GM21423 (cell line): ENCODE measurements at regions not wholly inside any gene's neighbourhood (a gene's known extent, or its start where the extent isn't known, plus 50 kb on each side); places are given as distances from the start of the nearest gene placed in this dataset.

Experiments used
- ATAC-seq: cut with Tn5 transposase; IDR thresholded peaks from one replicate; pipeline ENCODE4 v1.9.1; 2021; ENCODE audit warnings: mild to moderate bottlenecking, moderate library complexity; ENCODE audit not compliant: unreplicated experiment

DNA sequence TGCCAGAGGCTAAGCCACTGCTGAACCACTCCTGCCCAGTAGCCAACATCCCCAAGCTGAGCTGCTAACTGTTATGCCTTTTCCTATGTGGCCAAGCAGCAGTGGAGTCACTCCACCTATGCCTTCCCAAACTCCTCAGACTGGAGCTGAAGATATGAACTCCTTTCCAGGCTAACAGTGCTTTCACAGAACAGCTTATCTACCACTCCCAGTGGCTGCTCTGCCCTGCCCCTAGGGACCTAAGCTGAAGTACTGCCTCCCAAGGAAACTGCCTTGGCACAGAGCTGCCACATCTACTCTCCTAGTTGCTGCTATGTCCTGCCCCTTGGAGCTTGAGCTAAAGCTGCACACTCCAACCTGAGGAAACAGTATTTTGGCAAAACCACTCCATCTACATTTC lies 275.9 kb downstream of the RBM43 start:
- ATAC-seq, result no peak

DNA sequence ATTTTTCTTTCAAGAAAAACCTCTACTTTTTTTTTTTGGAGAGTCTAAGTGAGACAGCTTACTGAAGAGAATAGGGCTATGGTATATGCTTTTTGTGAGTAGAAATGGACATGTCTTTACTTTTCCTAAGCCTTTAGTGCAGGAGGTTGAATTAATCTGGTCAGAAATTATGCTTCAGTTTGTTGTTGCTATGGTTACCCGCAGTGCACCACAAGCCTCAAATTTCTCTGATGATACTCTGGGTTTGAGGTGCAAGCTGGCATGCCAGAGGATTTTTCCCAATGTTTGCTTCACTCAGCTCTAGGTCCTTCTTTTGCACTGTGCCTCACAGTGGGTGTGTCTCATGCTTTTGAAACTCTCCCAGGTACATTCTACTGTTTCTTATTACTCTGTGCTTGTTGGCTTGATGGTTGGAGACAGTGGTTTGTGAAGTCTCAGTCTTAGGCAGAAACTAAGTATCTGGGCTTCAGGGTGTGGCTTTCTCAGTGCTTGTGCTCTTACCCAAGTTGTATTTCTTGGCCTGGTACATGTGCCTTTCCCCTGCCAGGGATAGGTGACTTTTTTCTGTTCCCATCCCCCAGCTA lies 278.3 kb downstream of the RBM43 start:
- no peak for ATAC-seq

DNA sequence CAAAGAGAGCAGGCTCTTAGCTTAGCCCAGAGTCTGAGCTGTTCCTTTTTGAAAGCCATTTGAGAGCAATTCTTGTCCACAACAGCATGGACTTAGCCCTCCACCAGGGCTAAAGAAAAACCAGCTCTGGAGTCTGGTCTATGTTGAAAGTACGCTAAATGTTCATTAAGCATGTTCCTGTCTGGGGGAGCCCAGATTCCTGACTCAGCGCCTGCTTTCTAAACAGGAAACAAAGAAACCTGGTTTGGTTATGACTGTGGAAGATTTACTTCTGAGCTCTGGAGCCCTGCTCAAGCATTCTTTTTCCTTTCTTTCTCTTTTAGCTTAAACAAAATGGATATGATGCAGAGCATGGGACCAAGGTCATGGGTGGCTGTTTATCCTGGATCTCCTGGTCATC lies 279.8 kb downstream of the RBM43 start:
- ATAC-seq, result no peak

DNA sequence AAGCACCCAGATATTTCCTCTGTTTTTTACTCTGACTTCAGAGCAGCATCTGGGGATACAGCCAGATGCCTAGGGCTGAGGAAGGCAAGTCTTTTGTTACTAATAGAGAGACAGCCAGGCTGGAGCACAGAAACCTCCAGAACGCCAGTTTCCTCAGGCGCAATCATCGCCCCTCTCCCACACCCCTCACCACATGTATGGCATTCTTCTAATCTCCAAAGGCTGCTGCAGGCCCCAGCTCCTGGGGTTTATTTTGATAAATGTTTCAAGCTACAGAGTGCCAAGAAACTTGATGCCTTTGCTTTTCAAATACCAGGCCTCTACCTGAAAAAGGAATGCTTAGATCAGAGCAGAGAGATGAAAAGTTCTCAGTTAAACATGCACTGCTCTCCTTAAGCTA lies 283.6 kb downstream of the RBM43 start:
- ATAC-seq, result no peak

DNA sequence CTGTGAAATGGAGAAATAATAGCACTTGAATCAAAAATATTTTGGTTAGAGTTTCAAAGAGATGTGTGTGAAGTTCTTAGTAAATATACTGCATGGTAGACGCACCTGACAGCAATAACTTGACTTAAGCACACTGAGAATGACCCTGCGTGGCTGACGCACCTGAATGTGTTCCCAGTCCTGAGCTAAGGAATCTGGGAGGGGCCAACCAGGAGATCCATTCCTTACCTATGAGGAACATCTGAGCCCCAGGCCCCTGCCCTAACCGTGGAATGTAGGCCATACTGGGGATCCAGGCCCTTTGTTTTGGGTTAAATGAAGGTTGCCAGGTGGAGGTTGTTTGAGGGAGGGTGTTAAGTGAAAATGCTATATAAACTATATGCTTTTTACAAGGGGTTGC lies 284.4 kb downstream of the RBM43 start:
- ATAC-seq, result no peak

DNA sequence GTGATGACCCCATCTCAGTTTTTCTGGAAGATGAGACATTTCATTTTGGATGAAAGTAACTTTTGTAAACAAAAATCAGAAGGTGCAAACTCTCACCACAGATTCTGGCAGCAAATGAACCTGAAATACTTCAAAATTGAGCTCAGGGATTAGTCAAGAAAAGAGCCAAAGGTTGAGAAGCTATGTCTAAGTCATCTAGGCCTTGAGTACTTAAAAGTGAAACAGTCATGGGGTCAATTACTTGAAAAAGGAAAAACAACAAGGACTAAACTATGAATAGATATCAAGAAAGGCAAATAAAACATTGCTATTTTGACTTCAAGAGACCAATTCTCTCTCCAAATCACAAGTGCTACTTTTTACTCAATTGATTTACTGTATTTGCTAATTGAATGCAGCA lies 285.1 kb downstream of the RBM43 start:
- ATAC-seq, result no peak

DNA sequence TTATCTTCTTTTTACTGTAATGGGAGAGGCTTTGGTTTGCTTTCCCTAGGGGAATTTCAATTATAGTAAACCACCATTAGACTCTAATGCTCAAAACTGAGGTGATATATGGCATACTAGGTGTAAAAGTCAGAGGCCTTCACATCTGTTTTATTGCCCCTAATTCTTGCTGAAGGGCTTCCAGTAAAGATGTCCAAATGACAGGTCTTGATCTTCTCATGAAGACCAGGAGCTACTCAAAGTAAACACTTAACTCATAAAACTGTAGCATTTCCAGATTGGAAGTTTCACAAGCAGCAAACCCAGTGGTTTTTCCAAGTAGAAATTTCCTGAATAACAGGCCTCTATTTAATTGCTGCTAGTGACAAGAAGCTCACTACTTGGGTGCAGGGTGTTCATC lies 286.8 kb downstream of the RBM43 start:
- ATAC-seq, result no peak

DNA sequence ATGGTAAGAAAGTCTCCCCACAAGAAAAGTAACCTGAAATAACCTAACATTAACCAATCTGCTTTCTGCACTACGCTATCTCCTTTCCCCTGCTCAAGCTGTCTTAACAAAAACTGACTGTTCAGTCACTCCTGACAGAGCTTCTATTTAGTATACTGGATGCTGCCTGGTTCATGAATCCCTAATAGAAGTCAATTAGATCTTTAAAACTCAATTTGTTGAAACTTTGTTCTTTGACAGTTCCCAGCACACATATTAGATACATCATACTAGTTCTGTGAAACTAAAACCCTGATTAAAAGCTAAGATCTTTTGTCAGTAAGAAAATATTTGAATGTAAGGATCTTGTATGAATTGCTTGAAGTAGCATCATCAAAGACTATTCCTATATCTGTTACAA lies 287.4 kb downstream of the RBM43 start:
- no peak for ATAC-seq

DNA sequence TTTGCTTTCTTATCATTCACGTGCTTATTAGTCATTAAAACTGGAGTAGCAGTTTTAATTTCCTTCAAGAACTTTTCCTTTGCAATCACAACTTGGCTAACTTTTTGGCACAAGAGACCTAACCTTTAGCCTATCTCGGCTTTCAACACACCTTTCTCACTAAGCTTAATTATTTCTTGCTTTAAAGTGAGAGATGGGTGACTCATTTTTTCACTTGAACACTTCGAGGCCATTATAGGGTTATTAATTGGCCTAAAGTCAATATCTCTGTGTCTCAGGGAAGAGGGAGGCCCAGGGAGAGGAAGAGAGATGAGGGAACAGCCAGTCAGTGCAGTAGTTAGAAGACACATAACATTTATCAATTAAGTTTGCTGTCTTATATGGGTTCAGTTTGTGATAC lies 289.8 kb downstream of the RBM43 start:
- ATAC-seq, result no peak

DNA sequence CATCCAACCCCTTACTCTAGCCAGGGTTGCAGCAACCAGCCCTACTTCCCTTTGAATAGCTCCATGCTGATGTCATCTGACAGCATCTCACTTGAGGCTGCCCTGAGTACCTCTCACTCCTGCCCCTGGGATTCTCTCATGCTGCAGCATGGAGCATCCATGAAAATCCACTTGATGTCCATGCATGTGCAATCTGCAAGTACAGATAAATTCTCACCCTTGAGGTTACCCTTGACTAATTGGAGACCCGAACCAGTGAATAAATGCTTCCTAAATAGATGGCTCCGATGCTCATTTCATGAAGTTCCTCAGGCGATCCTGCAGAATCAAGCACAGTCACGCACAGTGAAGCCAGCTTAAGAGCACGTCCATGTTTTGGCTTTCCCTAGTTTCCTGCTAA lies 298.3 kb downstream of the RBM43 start:
- no peak for ATAC-seq

DNA sequence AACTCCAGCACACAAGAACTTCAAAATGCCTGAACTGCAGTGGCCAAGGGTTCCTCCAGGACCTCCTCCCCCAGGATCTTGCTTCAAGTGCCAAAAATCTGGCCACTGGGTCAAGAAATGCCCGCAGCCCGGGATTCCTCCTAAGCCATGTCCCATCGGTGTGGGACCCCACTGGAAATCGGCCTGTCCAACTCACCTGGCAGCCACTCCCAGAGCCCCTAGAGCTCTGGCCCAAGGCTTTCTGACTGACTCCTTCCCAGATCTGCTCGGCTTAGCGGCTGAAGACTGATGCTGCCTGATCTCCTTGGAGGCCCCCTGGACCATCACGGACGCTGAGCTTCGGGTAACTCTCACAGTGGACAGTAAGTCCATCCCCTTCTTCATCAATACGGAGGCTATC lies 306.4 kb downstream of the RBM43 start:
- ATAC-seq, result no peak

DNA sequence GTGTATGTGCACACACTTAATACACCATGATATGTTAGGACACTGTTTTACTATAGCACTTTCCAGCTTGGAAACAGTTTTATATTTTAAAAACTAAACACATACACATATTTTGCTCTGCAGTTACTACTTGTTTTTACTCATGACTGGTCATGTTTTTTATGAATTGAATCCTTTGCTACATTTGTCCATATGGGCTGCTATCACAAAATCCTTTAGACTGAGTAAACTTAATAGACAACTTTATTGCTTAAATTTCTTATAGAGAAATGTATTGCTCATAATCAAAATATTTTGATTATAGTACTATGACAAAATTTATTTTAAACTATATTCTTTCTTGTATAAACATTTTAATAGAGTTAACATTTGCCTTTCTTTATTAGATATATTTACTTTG lies 314.8 kb downstream of the RBM43 start:
- ATAC-seq, result no peak

DNA sequence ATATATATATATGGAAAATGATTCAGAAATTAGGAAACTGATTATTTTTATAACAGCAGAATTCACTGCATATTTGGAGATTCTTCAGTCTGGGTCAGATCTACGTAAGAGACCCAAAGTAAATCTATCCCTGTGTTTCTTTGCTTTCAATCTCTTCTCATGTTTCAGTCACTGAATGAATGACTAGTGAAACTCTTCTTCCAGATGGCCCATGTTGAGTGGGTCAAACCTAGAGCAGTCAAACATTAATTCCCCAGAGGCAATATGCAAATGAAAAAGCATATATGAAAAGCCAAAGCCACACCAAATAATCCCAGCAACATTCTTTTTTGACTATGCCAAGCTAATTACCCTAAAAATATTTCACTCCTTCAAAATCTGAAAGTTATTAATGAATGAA lies 317.3 kb downstream of the RBM43 start:
- peak; percentile 68 for ATAC-seq

DNA sequence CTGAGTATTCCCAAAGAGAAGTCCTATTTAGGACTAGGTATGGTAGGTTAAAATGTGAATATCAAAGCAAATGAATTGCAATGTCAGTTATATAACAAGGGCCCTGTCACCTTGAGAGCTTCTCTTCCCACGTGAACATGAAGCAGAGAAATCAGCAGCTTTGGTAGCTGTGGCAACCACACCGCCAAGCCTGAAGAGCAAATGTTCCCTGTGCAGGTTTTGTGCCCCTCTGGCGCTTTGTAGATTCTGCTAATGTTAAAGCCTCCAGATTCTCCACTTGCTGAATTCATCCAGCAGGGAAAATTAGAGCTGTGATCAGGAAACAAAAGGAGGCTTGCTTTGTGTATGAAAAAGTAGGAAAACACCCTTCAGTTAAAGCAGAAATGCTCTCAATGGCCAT lies 322.6 kb downstream of the RBM43 start:
- no peak for ATAC-seq

DNA sequence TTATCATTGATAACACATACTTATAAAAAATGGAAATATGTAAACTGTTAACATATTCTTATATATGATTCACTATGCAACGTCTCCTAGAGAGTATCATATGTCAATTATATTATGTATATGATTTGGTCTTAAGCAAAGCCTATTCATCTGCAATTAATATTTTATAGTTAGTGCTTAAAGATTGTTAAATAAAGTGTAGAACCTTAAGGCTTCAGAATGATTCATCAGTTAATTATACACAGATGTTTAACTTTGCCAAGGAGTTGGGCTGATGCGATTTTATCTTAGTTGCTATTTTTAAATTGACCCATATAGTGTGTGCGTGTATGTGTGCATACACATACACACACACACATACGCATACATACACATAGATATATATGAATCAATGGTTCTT lies 323.1 kb downstream of the RBM43 start:
- no peak for ATAC-seq

DNA sequence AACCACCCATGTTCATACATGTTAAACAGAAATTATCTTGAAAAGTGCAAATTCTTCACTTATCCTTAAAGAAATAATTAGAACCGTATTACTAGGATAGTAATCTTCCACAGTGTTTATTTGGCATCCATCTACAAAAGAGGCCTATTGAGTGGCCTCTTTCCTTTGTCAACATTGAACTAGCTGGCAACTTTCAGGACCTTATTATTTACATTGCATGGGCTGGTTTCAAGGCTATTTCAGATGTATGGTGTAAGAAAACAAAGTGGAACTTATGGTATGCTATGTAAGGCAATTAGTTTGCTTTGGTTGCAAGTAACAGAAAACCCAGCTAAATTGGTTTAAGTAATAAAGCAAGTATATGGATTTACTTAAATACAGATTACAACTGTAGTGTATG lies 324.6 kb downstream of the RBM43 start:
- no peak for ATAC-seq

DNA sequence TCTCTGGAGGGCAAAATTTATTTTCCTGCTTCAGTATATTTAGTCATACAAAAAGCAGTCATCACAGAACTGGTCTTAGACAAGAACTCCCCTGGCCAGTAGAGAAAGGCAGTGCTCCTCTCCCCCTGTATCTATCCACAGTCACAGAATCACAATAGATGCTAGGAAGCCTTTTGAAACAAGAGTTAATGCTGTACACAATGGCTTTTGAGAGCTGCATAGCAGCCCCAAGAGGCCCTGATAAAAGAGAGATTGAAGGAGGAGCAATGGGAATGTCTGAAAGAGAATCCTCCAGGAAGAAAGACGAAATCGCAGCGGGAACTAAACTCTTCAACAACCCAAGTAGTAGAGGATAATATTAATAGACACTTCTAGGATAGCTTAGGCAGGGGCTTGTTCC lies 330.2 kb downstream of the RBM43 start:
- ATAC-seq, result no peak

DNA sequence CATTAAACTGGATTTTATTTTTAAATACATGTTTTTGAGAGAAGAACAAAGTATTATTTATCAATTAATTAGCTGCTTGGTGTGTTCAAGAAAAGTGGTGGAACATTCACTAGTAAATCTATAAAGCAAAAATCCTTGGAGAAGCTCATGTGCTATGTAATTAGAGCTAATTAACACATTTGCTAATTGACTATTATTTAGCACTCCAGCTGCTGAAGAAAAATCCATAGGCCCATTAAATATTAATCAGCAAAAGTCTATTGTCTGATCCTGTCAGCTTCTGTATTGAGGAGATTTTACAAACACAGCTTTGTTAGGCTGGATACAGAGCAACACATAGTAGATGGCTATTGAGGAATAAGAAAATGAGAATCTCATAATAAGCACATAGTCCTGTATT lies 336.1 kb downstream of the RBM43 start:
- ATAC-seq, result no peak

DNA sequence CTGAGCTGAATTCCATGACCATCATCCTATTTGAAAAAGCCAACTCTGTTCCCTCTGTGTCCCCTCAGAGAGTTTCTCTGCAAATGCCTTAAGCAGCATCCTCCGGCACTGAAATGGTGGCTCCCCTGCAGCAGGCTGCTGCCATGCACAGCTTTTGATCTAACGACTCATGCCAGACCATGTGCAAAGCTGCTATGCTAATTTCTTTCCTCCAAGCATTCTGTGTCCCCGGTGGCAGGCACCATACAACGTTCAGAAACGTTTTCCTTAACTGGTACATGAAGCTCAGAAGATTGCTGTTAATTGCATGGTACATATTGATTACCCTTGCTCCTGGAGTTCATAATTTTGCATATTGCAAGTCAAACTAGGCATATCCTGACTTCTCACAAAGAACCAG lies 336.8 kb downstream of the RBM43 start:
- no peak for ATAC-seq

DNA sequence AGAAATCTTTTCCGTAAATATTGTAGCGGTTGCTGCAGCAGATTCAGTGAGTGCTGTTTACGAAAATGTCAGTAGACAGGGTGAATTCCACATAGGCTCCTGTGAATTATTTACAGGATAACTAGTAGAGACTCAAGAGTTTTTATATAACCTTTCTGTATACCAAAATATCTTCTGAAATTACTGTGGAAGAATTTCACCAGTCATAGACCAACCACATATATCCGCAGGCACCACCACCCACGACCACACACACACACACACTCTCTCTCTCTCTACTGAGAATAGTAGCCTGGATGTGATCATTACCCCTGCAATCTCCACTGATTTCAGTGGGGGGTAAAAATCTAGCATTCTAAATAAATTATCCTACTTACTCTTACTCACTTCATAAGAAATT lies 341.8 kb downstream of the RBM43 start:
- no peak for ATAC-seq

DNA sequence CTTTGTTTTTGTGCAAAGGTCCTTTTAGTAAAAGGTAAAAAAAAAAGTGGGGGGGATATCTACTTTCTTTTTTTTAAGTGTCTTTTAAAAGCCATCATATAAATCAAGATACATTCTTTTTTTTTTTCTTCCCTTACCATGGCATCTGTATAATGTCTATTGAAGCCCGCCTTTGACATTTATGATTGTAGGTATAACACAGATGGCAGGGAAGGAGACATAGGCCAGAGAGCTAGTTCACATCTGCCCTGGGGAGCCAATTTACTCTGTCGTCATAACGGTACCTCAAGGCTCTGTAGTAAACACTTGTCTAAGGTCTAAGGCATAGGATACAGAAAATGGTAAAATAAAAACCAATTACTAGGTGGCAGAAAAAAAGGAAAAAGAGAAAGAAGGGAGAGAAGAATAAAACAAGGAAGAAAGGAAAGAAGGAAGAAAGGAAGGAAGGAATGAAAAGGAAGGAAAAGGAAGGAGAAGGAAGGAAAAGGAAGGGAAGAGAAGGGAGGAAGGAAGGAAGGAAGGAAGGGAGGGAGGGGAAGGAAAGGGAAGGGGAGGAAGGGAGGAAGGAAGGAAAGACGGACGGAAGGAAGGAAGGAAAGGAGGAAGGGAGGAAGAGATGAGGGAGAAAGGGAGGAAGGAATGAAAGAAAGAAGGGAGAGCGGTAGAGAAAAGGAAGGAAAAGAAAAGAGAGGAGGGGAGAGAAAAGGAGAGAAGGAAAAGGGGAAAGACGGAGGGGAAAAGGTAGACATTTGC lies 343.5 kb downstream of the RBM43 start:
- ATAC-seq, result no peak

DNA sequence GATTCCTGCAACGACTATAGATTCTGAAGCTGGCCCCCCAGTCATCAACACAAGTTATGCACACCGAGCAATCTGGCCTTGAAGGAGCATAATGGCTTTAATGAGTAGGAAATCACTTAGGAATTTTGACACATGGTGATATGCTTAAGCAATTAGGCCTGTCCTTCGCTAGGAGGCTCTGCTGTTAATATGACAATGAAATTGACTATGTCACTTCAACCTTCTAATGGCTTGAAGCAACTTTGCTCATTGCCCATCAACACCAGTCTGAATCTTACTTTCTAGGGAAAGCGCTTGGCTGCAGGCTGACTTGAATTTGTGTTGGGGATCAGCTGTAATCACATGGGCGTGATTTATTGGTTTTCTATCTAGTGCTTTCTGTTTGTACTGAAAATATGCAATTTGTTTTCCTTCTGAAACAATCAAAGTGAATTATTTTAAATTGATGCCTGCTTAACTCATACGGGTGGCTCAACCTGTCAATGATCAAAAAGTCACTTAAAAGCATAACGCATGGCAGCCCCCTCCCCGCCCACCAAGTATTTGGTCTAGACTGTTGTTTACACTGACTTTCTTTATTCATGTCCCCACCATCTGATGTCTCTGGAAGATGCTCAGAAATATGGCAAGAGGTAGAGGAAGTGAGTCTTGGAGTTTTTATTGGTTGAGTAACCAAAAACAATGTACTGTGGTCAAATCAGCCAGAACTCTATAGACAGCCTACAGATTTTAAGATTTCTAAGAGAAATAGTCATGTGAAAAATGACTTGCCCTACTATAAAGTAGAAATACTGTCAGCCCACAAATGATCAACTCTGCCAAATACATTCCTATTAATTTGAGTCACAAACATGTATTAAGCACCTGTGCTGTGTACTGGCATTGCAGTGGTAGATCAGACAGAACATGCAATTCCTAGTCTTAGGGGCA lies 344.9 kb downstream of the RBM43 start:
- no peak for ATAC-seq
